Vagina (tissue), 2 donors: ENCODE measurements at regions not wholly inside any gene's neighbourhood (a gene's known extent, or its start where the extent isn't known, plus 50 kb on each side); places are given as distances from the start of the nearest gene placed in this dataset.

Experiments
- POLR2A ChIP-seq, 2 donors: fragments of 450-650 bp; IDR thresholded peaks; one replicate each; pipeline ENCODE4 v1.6.1; 2017; ENCODE audit warnings: antibody characterized with exemption in 2 of 2, mild to moderate bottlenecking in 2 of 2, moderate library complexity in 2 of 2
- TF ChIP-seq, protein P1 (sequence below), 3 experiments: fragments of 450-650 bp in 2 of 3; fragments of 200-600 bp in 1 of 3; sonication (generic) in 1 of 3; IDR thresholded peaks; one replicate each; pipeline ENCODE4 v1.5.1; 2017 to 2019; ENCODE audit warnings: antibody characterized with exemption in 3 of 3, mild to moderate bottlenecking in 2 of 3, moderate library complexity in 2 of 3

DNA sequence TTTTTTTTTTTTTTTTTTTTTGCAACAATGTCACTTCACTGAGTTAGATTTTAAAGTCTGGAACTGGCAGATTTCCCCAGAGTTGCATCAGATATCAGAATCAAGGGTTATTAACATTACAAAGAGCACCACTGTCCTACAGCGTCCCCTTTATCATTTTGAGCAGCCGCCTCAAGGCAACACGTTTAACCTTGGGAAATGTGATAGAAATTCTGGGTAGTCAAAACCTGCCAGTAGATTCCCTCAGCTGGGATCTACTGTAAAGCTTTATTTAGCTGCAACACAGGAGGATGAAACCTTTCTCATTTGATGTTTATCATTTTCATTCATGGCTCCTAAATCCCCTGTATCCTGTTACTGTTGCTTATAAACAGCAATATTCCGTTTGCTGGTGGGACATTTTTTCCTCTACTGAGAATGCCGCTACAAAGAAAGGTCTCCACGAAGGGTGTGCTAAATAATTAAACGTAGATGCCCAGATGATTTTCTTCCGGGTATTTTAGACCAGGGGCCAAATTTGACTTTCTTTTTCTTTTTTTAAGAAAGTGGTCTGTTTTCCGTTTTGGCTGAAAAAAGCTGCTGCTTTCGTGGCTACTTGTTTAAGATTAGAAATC lies 436.1 kb upstream of the GOT2 start:
- TF ChIP-seq, protein P1, sequence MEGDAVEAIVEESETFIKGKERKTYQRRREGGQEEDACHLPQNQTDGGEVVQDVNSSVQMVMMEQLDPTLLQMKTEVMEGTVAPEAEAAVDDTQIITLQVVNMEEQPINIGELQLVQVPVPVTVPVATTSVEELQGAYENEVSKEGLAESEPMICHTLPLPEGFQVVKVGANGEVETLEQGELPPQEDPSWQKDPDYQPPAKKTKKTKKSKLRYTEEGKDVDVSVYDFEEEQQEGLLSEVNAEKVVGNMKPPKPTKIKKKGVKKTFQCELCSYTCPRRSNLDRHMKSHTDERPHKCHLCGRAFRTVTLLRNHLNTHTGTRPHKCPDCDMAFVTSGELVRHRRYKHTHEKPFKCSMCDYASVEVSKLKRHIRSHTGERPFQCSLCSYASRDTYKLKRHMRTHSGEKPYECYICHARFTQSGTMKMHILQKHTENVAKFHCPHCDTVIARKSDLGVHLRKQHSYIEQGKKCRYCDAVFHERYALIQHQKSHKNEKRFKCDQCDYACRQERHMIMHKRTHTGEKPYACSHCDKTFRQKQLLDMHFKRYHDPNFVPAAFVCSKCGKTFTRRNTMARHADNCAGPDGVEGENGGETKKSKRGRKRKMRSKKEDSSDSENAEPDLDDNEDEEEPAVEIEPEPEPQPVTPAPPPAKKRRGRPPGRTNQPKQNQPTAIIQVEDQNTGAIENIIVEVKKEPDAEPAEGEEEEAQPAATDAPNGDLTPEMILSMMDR (IDR thresholded peaks at IDR 0.05), result no peak
- no peak for TF ChIP-seq POLR2A (IDR thresholded peaks at IDR 0.05)
